ENCODE measurements at regions not wholly inside any gene's neighbourhood (a gene's known extent, or its start where the extent isn't known, plus 50 kb on each side); places are given as distances from the start of the nearest gene placed in this dataset.

GRCh38 chr20:1720845-1721475 is 63.4 kb upstream of the SIRPG start:
- CTCF ChIA-PET = no interaction called here
- no peaks in the 10 kb centered on the region for H3K4me1 Mint-ChIP-seq (ENCODE audit: low read depth, unreplicated experiment)
- no peak overlapping the region for H3K4me3 Mint-ChIP-seq (ENCODE audit: unreplicated experiment)
- Histone ChIP-seq H3K9me3 (no peaks in the 10 kb centered on the region), H3K36me3 (ENCODE audit: control insufficient read depth, insufficient read depth, low read length) (no peaks in the 10 kb centered on the region), H3K4me3 (ENCODE audit: low read depth, low read length) (no peak overlapping the region), H3K27me3 (replicated peaks; ENCODE audit: control insufficient read depth, insufficient read depth, low read length) (peaks cover 2% of the 10 kb centered on the region; the same call in 1 of the 2 replicates), H3K4me1 (no peaks in the 10 kb centered on the region)
- H3K27me3 Mint-ChIP-seq (ENCODE audit: insufficient read depth, unreplicated experiment) = peaks cover 23% of the 10 kb centered on the region
- H3K9me3 Mint-ChIP-seq (ENCODE audit: unreplicated experiment) = no peaks in the 10 kb centered on the region
- no peak for DNase-seq
- intact Hi-C loops (cut with micrococcal nuclease; ENCODE audit: unreplicated experiment) = no loop called here
- H3K36me3 Mint-ChIP-seq (ENCODE audit: insufficient read depth, unreplicated experiment) = no peaks in the 10 kb centered on the region
- H3K27ac Mint-ChIP-seq (ENCODE audit: unreplicated experiment) = no peak overlapping the region
- no peak for TF ChIP-seq CTCF (IDR thresholded peaks at IDR 0.05; ENCODE audit: insufficient read depth in 1 of 2, low read depth in 1 of 2, low read length in 1 of 2, severe bottlenecking in 1 of 2, unreplicated experiment in 1 of 2)
- POLR2A ChIA-PET = no interaction called here
- no TSS peak for BruUV-seq (replicated peaks)

GRCh38 chr20:1720226-1720625 is 62.6 kb upstream of the SIRPG start:
- H3K27me3 Mint-ChIP-seq (ENCODE audit: insufficient read depth, unreplicated experiment) = peaks cover 26% of the 10 kb centered on the region
- no peaks in the 10 kb centered on the region for H3K9me3 ChIP-seq
- no peaks in the 10 kb centered on the region for H3K9me3 Mint-ChIP-seq (ENCODE audit: unreplicated experiment)
- no peak overlapping the region for H3K4me3 Mint-ChIP-seq (ENCODE audit: unreplicated experiment)
- intact Hi-C loops (cut with micrococcal nuclease; ENCODE audit: unreplicated experiment) = no loop called here
- no peak overlapping the region for H3K27ac Mint-ChIP-seq (ENCODE audit: unreplicated experiment)
- H3K36me3 ChIP-seq (ENCODE audit: control insufficient read depth, insufficient read depth, low read length) = no peaks in the 10 kb centered on the region
- no peak for TF ChIP-seq CTCF (IDR thresholded peaks at IDR 0.05; ENCODE audit: insufficient read depth in 1 of 2, low read depth in 1 of 2, low read length in 1 of 2, severe bottlenecking in 1 of 2, unreplicated experiment in 1 of 2)
- H3K4me3 ChIP-seq (ENCODE audit: low read depth, low read length) = no peak overlapping the region
- POLR2A ChIA-PET = no interaction called here
- no peak for DNase-seq
- no peaks in the 10 kb centered on the region for H3K36me3 Mint-ChIP-seq (ENCODE audit: insufficient read depth, unreplicated experiment)
- H3K4me1 ChIP-seq = no peaks in the 10 kb centered on the region
- H3K27me3 ChIP-seq (replicated peaks; ENCODE audit: control insufficient read depth, insufficient read depth, low read length) = peaks cover 2% of the 10 kb centered on the region; the same call in 1 of the 2 replicates
- H3K4me1 Mint-ChIP-seq (ENCODE audit: low read depth, unreplicated experiment) = no peaks in the 10 kb centered on the region
- BruUV-seq (replicated peaks) = no TSS peak
- CTCF ChIA-PET = no interaction called here

GRCh38 chr20:1718604-1719384 is 61.2 kb upstream of the SIRPG start:
- H3K27me3 ChIP-seq (replicated peaks; ENCODE audit: control insufficient read depth, insufficient read depth, low read length) = peaks cover 2% of the 10 kb centered on the region; the same call in 1 of the 2 replicates
- Mint-ChIP-seq H3K4me1 (ENCODE audit: low read depth, unreplicated experiment) (no peaks in the 10 kb centered on the region), H3K27ac (ENCODE audit: unreplicated experiment) (no peak overlapping the region), H3K27me3 (ENCODE audit: insufficient read depth, unreplicated experiment) (peaks cover 20% of the 10 kb centered on the region), H3K4me3 (ENCODE audit: unreplicated experiment) (no peak overlapping the region), H3K36me3 (ENCODE audit: insufficient read depth, unreplicated experiment) (no peaks in the 10 kb centered on the region), H3K9me3 (ENCODE audit: unreplicated experiment) (no peaks in the 10 kb centered on the region)
- no peaks in the 10 kb centered on the region for H3K36me3 ChIP-seq (ENCODE audit: control insufficient read depth, insufficient read depth, low read length)
- CTCF ChIA-PET = no interaction called here
- no peak overlapping the region for H3K4me3 ChIP-seq (ENCODE audit: low read depth, low read length)
- TF ChIP-seq CTCF (IDR thresholded peaks at IDR 0.05; ENCODE audit: insufficient read depth in 1 of 2, low read depth in 1 of 2, low read length in 1 of 2, severe bottlenecking in 1 of 2, unreplicated experiment in 1 of 2) = no peak
- H3K4me1 ChIP-seq = no peaks in the 10 kb centered on the region
- DNase-seq = no peak
- intact Hi-C loops (cut with micrococcal nuclease; ENCODE audit: unreplicated experiment) = no loop called here
- POLR2A ChIA-PET = no interaction called here
- no peaks in the 10 kb centered on the region for H3K9me3 ChIP-seq
- no TSS peak for BruUV-seq (replicated peaks)
